GM21786 (cell line): ENCODE measurements at regions not wholly inside any gene's neighbourhood (a gene's known extent, or its start where the extent isn't known, plus 50 kb on each side); places are given as distances from the start of the nearest gene placed in this dataset.

ENCODE experiments used
- ATAC-seq: cut with Tn5 transposase; IDR thresholded peaks from one replicate; pipeline ENCODE4 v1.9.1; 2021; ENCODE audit not compliant: unreplicated experiment

DNA sequence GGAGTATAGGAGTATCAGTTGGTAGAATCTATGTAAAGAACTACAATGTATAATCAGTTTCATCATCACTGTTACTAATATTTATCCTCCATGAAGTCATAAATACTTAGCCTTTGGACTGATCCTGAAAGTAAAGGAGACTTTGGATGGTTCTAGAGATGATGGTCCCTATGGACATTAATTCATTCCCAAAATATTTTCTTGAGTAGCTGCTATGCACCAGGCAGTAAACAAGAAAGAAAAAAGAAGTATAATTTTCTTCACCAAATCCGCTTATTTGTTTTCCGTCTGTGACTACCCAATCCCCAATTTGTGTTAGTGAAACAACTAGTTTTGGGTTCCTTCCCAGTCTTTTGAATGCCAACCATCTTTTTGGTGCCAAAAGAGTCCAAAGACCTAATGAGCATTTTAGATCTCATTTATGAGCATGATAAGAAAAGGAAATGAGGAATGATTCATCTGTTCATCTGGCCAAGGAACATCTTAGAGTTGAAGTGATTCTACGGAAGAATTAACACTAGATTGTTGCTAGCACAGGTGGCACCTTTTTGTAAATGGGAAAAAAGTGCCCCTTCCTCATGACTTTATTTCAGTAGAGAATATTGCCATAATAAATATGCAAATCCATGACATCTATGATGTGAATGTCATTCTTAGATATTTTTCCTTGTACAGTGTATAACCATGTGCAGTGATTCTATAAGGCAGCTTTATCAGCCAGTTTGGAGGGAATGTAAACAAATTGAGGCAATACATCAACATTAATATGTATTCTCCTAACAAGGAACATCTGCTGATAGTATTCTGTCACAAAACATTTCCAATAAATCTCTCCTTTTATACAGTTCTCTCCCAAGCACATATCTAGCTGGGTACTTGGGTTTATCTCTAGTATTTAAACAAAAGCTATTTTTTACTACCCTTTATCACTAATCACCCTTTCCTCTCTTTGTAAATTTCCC is 85.1 kb upstream of the CCDC91 start:
- ATAC-seq = no peak

DNA sequence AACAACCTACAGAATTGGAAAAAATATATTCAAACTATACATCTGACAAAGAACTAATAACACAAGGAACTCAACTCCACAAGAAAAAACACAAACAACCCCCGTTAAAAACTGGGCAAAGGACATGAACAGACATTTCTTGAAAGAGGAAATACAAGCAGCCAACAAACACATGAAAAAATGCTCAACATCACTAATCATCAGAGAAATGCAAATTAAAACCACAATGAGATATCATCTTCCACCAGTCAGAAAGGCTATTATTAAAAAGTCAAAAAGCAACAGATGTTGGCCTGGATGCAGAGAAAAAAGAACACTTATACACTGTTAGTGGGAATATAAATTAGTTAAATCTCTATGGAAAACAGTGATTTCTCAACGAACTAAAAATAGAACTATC is 82.6 kb upstream of the CCDC91 start:
- ATAC-seq = no peak

DNA sequence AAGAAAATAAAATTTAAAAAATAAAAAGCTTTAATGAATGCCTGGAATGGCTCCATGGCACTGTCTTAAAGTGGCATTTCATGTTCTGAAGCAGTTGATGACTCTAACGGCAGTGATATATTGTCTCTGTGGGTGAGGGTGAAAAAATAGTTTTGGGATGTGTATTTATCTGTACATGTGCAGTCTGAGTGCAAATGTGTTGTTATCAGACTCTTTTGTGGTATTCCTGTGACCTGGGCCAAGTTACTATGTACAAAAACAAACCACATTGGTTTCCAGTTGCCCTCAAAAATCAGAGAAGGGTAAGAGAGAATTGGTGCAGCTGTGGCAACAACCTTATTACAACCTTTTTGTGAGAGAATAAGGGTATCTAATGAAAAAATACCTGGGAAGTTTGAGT is 81.7 kb upstream of the CCDC91 start:
- no peak for ATAC-seq

DNA sequence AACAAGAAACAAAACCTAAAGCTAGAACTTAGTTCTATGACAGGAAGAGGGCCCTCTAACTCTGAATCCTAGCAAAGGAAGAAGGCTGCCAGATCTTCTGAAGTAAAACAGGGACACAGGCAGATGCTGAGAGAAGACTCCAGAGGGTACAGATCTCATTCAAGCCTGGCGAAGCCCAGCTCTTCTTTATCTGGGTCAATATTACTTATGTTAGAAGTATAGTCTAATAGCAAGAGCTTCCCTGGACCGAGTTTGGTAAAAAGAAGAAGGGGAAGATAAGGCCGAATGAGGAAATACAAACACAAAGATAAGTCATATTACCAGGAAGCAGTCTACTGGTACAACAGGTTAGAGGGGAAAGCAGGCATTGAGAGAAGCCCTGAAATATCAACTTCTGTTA is 79.9 kb upstream of the CCDC91 start:
- no peak for ATAC-seq

DNA sequence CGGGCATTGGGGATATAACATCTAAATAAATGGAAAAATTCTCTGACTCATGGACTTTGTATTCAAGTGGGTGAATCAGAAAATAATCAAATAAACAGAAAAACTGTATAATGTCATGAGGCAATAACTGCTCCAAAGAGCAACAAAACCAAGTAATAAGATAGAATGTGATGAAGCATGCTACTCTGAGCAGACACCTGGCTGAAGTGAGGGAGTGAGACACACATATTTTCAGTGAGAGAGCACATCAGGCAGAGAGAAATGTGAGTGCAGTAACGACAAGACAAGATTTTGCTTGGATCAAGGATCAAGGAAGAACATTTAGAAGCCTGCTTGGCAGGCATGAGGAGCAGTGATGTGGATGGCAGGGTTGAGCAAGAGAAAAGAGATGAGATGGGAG is 75.8 kb upstream of the CCDC91 start:
- ATAC-seq = no peak

DNA sequence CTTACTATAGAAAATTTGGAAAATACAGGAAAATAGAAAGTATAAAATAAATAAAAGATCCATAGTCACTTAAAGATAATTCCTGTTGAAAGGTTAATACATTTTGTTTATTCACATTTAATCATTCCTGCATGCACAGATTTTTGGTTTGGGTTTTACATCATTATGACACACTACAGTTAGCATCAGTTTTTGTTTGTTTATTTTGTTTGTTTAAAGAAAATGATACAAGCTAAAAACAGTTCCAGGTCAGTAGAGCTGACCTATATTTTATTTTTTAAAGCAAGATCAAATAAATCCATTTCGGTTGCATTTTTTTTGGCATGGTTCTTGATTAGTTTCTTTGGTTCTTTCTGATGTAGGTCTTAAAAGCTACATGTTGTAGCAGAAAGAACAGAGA is 68.8 kb upstream of the CCDC91 start:
- ATAC-seq = no peak

DNA sequence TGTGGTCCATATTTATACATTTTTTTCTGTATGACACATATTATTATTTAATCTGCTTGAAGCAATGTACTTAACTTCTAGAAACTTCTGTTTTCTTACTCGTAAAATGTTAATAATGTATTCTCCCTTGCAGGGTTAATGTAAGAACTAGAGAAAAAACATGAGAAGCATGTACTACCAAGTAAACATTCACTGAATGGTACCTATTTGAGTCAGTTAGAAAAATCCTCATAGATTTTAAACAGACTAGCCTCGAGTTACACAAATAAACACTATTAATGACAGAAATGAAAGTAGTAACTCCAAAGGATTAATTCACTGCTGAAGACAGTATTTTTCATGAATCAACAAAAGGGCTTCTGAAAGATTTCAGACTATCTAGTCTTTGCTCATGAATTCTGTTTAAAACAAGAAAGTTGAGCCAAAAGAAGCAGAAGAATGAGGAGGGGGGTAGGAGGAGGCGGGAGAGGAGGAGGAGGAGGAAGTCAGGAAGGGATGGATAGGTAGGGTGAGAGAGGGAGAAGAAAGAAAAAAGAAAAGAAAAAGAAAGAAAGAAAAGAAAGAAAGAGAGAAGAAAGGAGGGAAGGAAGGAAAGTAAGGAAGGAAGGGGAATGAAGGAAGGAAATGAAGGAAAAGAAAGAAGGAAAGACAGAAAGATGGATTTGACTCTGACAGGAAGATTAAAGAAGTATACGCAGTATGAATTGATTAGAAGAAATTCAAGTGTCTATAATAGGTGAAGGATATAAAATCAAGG is 68.2 kb upstream of the CCDC91 start:
- ATAC-seq = no peak

DNA sequence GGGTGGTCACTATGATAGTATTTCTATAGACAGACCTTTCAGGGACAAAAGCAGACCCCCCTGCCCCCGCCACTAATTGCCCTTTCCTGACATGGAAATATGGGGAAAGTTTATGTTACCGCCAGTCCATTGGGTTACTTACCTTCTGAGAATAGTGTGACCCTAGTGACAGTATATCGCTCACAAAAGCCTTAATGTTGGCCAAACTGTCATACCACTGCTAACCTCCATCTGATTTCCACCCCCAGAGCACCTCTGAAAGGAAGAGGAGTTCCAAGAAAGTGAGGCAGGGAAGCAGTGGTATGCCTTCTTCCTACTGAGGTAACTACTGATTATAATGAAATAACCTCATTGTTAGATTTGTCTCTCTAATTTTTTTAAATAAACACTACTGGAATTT is 67.5 kb upstream of the CCDC91 start:
- ATAC-seq = no peak

DNA sequence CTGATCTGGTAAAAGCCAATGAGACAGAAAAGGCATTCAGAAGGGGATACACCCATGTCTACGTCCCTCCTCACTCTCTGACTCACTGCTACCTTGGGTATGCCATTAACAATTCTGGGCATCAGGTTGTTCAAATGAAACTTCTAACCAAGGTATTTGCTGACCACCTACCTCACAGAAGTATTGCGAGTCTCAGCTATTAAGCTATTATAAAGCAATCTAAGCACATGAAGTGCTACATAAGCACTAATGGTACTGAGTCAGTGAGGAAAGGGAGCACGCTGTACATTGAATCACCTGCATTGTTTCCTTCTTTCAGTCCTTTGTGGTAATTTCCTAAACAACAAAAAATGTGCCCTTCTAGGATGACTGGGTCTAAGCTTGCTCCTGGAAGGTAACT is 62.8 kb upstream of the CCDC91 start:
- no peak for ATAC-seq

DNA sequence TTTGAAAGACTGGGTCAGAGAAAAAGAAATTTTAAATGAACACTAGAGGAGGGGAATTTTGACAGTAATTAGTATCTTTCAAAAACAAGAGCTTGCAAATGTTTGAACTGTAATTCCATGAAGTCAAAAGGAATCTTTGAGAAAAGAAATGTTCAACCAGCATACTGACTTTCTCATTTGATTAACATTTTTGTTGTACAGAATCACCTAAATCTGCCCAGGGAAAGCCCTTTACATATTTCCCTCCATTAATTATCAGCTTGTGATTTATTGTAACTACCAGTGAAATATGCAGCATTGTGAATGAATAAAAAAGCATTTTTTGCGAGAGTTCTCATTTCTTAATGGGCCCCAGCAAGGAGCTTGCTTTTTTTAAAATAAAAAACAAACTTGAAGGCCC is 61.2 kb upstream of the CCDC91 start:
- ATAC-seq = no peak

DNA sequence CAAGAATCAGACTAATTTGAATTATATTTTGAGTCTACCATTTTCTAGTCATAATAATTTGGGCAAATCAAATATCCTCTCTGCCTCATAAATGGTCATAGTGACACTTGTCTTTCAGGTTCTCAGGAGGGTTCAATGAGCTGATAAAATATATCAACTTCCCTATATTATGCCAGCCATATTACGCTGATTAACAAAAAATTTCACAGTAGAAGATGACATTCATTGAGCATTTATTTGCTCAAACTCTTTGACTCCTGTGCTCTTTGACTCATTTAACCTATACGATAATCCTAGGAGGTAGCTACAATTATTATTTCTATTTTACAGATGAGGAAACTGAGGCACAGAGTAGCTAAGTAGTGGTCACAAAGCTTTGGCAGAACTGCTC is 60.0 kb upstream of the CCDC91 start:
- ATAC-seq = no peak

DNA sequence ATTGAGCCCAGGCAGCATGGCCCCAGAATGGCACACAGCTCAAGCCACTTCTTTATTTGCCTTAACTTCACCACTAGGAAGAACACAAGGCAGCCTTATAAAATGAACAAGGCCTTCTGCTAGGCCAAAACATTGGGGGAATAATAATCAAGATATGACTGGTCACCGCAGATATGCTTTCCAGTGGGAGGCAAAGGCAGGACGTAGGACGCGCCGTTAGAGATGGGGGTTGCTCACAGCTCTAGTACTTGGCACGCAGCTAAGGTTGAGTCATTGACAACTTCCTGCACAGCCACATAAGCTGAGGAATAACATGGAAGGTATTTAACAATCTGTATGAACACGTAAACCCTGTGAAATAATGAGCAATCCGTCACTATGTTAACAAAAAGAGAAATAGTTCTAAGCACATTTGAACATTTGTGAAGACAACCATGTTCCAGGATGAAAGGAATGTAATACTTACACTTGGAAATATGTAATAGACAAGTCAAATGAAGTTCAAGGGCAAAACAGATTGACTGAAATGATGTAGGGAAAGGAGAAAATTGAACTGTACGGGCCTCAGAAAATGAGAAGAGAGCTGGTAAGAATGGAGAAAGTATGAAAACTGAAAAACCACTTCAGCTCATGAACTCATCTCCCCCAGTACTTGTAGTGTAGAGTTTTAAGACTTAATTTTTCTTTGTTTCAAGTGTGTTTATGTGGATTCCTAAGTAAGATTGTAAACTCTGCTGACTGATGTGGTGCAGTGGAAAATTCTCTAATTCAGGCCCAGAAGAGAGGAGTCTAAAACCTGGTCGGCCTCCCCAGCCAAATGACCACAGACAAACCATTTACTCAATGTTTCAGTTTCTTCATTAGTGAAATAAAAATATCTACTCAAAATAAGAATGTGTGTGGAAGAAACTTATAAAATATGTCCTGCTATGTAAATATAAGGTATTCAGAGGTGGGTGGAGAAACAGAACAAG is 59.3 kb upstream of the CCDC91 start:
- no peak for ATAC-seq

DNA sequence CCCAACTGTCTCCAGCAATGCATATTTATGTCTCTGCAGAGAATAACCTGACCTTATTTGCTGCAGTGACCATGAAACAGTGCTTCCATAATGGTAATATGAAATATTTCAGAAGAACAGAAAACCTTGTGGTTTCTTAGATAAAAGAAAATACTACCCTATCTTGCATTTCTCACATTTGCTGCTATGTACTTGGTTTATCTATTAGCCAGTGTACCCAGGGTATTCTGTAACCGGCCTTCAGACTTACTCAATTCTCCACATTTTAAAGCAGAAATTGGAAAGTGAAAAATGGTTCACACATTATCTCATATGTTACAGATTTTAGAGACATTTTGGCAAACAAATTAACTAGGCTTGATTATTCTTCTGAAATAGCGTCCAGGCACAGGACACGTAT is 57.9 kb upstream of the CCDC91 start:
- ATAC-seq = no peak

DNA sequence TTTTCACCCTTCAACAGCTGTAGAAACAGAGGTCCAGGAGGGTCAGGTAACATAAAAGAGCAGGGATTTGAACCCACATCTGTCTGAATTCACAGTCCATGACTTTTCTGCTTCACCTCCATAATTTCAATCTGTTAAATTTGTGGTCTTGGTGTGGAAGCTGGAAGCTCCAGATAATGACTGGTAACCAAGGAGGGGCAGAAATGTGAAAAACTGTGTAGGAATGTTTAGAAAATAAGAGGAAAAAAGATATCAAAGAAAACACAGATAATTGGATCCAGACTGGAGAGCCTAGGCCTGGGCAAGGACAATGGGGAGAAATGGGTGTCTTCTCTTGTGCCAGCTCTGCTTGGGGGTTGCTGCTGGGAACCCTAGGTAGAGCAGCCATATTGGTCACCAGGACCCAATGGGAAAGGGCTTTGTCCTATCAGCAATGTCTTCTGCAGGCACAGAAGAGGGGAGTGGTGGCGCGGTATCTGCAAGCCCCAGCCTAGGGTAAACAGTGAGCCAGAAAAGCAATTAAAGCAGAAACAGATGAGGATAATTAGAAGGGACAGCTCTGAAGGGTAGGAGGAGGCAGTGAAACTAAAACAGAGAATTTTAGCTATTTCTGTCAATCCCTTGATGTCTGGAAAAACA is 54.3 kb upstream of the CCDC91 start:
- ATAC-seq = no peak

DNA sequence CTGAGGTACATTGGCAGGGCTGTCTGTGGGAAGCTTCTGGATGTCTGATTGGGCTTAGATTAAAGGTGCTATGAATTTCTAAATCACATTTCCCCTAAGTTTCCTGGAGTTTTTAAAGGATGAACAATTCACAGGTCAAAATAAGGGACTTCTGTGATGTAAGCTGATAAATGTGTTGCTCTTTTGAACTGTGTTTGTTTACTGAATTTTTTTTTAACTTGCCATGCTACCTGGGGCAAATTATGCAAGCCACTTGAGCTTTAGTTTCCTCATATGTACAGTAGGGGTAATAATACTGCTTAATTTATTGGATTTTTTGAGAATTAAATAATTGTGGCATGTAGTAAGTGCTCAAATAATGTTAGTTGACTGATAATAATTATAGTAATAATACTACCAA is 52.8 kb upstream of the CCDC91 start:
- ATAC-seq = no peak

DNA sequence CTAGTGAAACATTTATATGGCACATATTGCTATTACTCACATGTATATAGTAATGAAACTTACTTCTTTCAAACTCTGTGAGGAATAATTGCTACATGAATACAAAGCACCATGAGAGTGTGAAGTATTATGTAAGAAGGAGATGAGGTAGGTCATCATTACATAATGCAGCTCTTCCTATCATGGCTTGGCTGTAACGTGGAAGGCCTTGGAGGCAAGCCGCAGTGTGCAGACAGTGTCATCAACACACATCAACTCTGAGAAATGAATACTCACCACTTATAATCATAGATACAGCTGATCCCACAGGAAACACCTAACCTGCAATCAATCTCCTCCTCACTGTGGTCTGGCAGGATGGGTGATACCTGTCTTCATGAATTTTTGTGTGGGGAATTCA is 49.9 kb upstream of the CCDC91 start:
- ATAC-seq = no peak
